Lower leg skin (tissue), 3 donors: ENCODE measurements at regions not wholly inside any gene's neighbourhood (a gene's known extent, or its start where the extent isn't known, plus 50 kb on each side); places are given as distances from the start of the nearest gene placed in this dataset.

Experiments
- POLR2A ChIP-seq, 2 donors: fragments of 450-650 bp; IDR thresholded peaks; one replicate each; pipeline ENCODE4 v1.6.1; 2016 to 2017; ENCODE audit warnings: antibody characterized with exemption in 2 of 2, mild to moderate bottlenecking in 1 of 2, moderate library complexity in 1 of 2
- TF ChIP-seq, protein P1 (sequence below), 3 donors: fragments of 450-650 bp; IDR thresholded peaks; one replicate each; pipeline ENCODE4 v1.5.1; 2016; ENCODE audit warnings: antibody characterized with exemption in 3 of 3, mild to moderate bottlenecking in 3 of 3, moderate library complexity in 2 of 3

DNA sequence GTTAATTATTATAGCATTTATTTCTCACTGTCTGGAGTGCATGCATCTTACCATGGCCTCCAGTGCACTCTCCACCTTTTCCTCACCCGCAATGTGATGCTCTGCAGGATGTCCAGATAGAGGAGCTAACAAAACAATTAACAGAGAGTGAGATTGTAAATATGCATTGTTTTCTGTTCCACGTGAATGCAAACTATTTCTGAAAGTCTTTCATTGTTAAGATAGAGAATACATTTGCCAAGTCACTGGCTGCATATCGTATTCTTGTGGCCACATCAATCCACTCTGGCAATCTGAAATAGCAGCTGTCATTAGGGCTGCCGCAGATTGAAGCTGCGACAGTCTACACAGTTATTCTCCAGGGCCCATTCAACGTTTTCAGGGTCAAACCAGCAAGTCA lies 143.8 kb downstream of the DUSP10 start:
- no peak for TF ChIP-seq POLR2A (IDR thresholded peaks at IDR 0.05)
- TF ChIP-seq, protein P1, sequence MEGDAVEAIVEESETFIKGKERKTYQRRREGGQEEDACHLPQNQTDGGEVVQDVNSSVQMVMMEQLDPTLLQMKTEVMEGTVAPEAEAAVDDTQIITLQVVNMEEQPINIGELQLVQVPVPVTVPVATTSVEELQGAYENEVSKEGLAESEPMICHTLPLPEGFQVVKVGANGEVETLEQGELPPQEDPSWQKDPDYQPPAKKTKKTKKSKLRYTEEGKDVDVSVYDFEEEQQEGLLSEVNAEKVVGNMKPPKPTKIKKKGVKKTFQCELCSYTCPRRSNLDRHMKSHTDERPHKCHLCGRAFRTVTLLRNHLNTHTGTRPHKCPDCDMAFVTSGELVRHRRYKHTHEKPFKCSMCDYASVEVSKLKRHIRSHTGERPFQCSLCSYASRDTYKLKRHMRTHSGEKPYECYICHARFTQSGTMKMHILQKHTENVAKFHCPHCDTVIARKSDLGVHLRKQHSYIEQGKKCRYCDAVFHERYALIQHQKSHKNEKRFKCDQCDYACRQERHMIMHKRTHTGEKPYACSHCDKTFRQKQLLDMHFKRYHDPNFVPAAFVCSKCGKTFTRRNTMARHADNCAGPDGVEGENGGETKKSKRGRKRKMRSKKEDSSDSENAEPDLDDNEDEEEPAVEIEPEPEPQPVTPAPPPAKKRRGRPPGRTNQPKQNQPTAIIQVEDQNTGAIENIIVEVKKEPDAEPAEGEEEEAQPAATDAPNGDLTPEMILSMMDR (IDR thresholded peaks at IDR 0.05), result no peak
